NCI-H1694 treated with DMSO at 0.1 percent for 48 hours (cell line): ENCODE measurements at regions not wholly inside any gene's neighbourhood (a gene's known extent, or its start where the extent isn't known, plus 50 kb on each side); places are given as distances from the start of the nearest gene placed in this dataset.

Experiments
- DNase-seq: peaks from one replicate; lab custom pipeline; 2025; lab: John Stamatoyannopoulos, UW

GRCh38 chr12:66964629-66965028 lies 285.8 kb upstream of the GRIP1 start:
- no peak for DNase-seq

- peak; percentile 25 for DNase-seq
Measured at GRCh38 chr12:66965621-66966020, 286.7 kb upstream of the GRIP1 start.

GRCh38 chr12:66971816-66972215 lies 292.9 kb upstream of the GRIP1 start:
- no peak for DNase-seq

GRCh38 chr12:66976526-66976925 lies 292.6 kb upstream of the CAND1 start:
- no peak for DNase-seq

GRCh38 chr12:66978802-66979201 lies 290.4 kb upstream of the CAND1 start:
- DNase-seq: no peak

- no peak for DNase-seq
Measured at GRCh38 chr12:66979251-66979650, 289.9 kb upstream of the CAND1 start.

GRCh38 chr12:66984077-66984476 lies 285.1 kb upstream of the CAND1 start:
- no peak for DNase-seq

GRCh38 chr12:66984962-66985361 lies 284.2 kb upstream of the CAND1 start:
- DNase-seq: no peak

- DNase-seq: no peak
Measured at GRCh38 chr12:66999141-66999540, 270.0 kb upstream of the CAND1 start.

GRCh38 chr12:67001251-67001650 lies 267.9 kb upstream of the CAND1 start:
- no peak for DNase-seq

- DNase-seq: no peak
Measured at GRCh38 chr12:67002720-67003119, 266.4 kb upstream of the CAND1 start.

GRCh38 chr12:67006610-67007009 lies 262.5 kb upstream of the CAND1 start:
- DNase-seq: no peak

GRCh38 chr12:67014642-67015041 lies 254.5 kb upstream of the CAND1 start:
- DNase-seq: no peak

GRCh38 chr12:67018105-67018504 lies 251.1 kb upstream of the CAND1 start:
- no peak for DNase-seq

GRCh38 chr12:67019070-67019469 lies 250.1 kb upstream of the CAND1 start:
- no peak for DNase-seq

- peak; percentile 36 for DNase-seq
Measured at GRCh38 chr12:67025543-67026114, 243.5 kb upstream of the CAND1 start.

GRCh38 chr12:67026487-67027246 lies 242.5 kb upstream of the CAND1 start:
- DNase-seq: no peak

GRCh38 chr12:67028529-67028928 lies 240.6 kb upstream of the CAND1 start:
- no peak for DNase-seq

- no peak for DNase-seq
Measured at GRCh38 chr12:67034110-67034879, 234.9 kb upstream of the CAND1 start.

- no peak for DNase-seq
Measured at GRCh38 chr12:67035121-67035520, 234.0 kb upstream of the CAND1 start.

- DNase-seq: no peak
Measured at GRCh38 chr12:67038486-67038885, 230.7 kb upstream of the CAND1 start.

- DNase-seq: no peak
Measured at GRCh38 chr12:67039995-67040860, 228.9 kb upstream of the CAND1 start.
